ENCODE measurements at regions not wholly inside any gene's neighbourhood (a gene's known extent, or its start where the extent isn't known, plus 50 kb on each side); places are given as distances from the start of the nearest gene placed in this dataset.

- Histone ChIP-seq H3K4me3 (no peak overlapping the region), H3K27ac (replicated peaks in 1 of 4) (no peak overlapping the region), H3K27me3 (no peaks in the 10 kb centered on the region), H3K4me1 (peaks cover 0 to 16% (median 13%) of the 10 kb centered on the region in 4 donors), H3K36me3 (no peaks in the 10 kb centered on the region), H3K9me3 (no peaks in the 10 kb centered on the region)
- intact Hi-C loops (cut with DNase I): no loop called here
- 97% methylated on average over 2 of the region's 2 CpGs for WGBS
- DNase-seq (ENCODE audit: extremely low spot score): no peak
- TF ChIP-seq POLR2A (IDR thresholded peaks at IDR 0.05; ENCODE audit: low read depth): no peak
- TF ChIP-seq CTCF (IDR thresholded peaks at IDR 0.05): no peak
- no peak for TF ChIP-seq EP300 (IDR thresholded peaks at IDR 0.05)
- TF ChIP-seq POLR2AphosphoS5 (IDR thresholded peaks at IDR 0.05): no peak
Observed at GRCh38 chr10:123413353-123413752, 252.8 kb upstream of the GPR26 start.

- no peak for DNase-seq (ENCODE audit: extremely low spot score)
- Histone ChIP-seq H3K27me3 (peaks cover 0 to under 1% (median 0%) of the 10 kb centered on the region in 4 donors), H3K27ac (replicated peaks in 1 of 4) (no peak overlapping the region), H3K4me3 (no peak overlapping the region), H3K9me3 (no peaks in the 10 kb centered on the region), H3K4me1 (no peaks in the 10 kb centered on the region), H3K36me3 (no peaks in the 10 kb centered on the region)
- WGBS: 84% methylated on average over 4 of the region's 4 CpGs
- TF ChIP-seq POLR2AphosphoS5 (IDR thresholded peaks at IDR 0.05) (no peak), CTCF (IDR thresholded peaks at IDR 0.05) (no peak), POLR2A (IDR thresholded peaks at IDR 0.05; ENCODE audit: low read depth) (no peak), EP300 (IDR thresholded peaks at IDR 0.05) (no peak)
- intact Hi-C loops (cut with DNase I): no loop called here
Observed at GRCh38 chr10:123415523-123415922, 250.6 kb upstream of the GPR26 start.

GRCh38 chr10:123417414-123417813, 248.7 kb upstream of the GPR26 start:
- no peaks in the 10 kb centered on the region for H3K4me1 ChIP-seq
- H3K36me3 ChIP-seq: no peaks in the 10 kb centered on the region
- TF ChIP-seq CTCF (IDR thresholded peaks at IDR 0.05) (no peak), POLR2AphosphoS5 (IDR thresholded peaks at IDR 0.05) (no peak), EP300 (IDR thresholded peaks at IDR 0.05) (no peak), POLR2A (IDR thresholded peaks at IDR 0.05; ENCODE audit: low read depth) (no peak)
- no peaks in the 10 kb centered on the region for H3K9me3 ChIP-seq
- peaks cover 0 to 4% (median 0%) of the 10 kb centered on the region in 4 donors for H3K27me3 ChIP-seq
- 83% methylated on average over 2 of the region's 2 CpGs for WGBS
- intact Hi-C loops (cut with DNase I): no loop called here
- H3K4me3 ChIP-seq: no peak overlapping the region
- no peak overlapping the region for H3K27ac ChIP-seq (replicated peaks in 1 of 4)
- no peak for DNase-seq (ENCODE audit: extremely low spot score)

GRCh38 chr10:123421461-123421860, 244.7 kb upstream of the GPR26 start:
- no peak for TF ChIP-seq POLR2A (IDR thresholded peaks at IDR 0.05; ENCODE audit: low read depth)
- no peak for TF ChIP-seq POLR2AphosphoS5 (IDR thresholded peaks at IDR 0.05)
- no peak for TF ChIP-seq EP300 (IDR thresholded peaks at IDR 0.05)
- no peak for TF ChIP-seq CTCF (IDR thresholded peaks at IDR 0.05)
- H3K27me3 ChIP-seq: peaks cover 0 to 5% (median 0%) of the 10 kb centered on the region in 4 donors
- no peaks in the 10 kb centered on the region for H3K36me3 ChIP-seq
- H3K9me3 ChIP-seq: no peaks in the 10 kb centered on the region
- H3K4me1 ChIP-seq: no peaks in the 10 kb centered on the region
- H3K4me3 ChIP-seq: no peak overlapping the region
- no peak overlapping the region for H3K27ac ChIP-seq (replicated peaks in 1 of 4)
- no peak for DNase-seq (ENCODE audit: extremely low spot score)
- 67% methylated on average over 1 of the region's 2 CpGs for WGBS
- intact Hi-C loops (cut with DNase I): no loop called here

GRCh38 chr10:123422261-123422660, 243.9 kb upstream of the GPR26 start:
- 90% methylated on average over 5 of the region's 5 CpGs for WGBS
- no peak overlapping the region for H3K27ac ChIP-seq (replicated peaks in 1 of 4)
- H3K27me3 ChIP-seq: peaks cover 0 to 13% (median 0%) of the 10 kb centered on the region in 4 donors
- no peaks in the 10 kb centered on the region for H3K4me1 ChIP-seq
- TF ChIP-seq EP300 (IDR thresholded peaks at IDR 0.05): no peak
- TF ChIP-seq POLR2AphosphoS5 (IDR thresholded peaks at IDR 0.05): no peak
- no peak for TF ChIP-seq POLR2A (IDR thresholded peaks at IDR 0.05; ENCODE audit: low read depth)
- TF ChIP-seq CTCF (IDR thresholded peaks at IDR 0.05): no peak
- intact Hi-C loops (cut with DNase I): no loop called here
- no peak overlapping the region for H3K4me3 ChIP-seq
- H3K9me3 ChIP-seq: no peaks in the 10 kb centered on the region
- no peaks in the 10 kb centered on the region for H3K36me3 ChIP-seq
- DNase-seq (ENCODE audit: extremely low spot score): no peak
